ENCODE measurements at regions not wholly inside any gene's neighbourhood (a gene's known extent, or its start where the extent isn't known, plus 50 kb on each side); places are given as distances from the start of the nearest gene placed in this dataset.

GRCh38 chr1:229040630-229041358 lies 230.1 kb upstream of the RAB4A start:
- intact Hi-C loops (cut with DNase I; ENCODE audit: low total_unique reads): no loop called here
- WGBS, 2 donors (ENCODE audit: low coverage in 1 of 2): 83 to 91% methylated on average over 6 of the region's 6 CpGs
- H3K36me3 ChIP-seq: no peaks in the 10 kb centered on the region

GRCh38 chr1:229041946-229042345 lies 229.0 kb upstream of the RAB4A start:
- TF ChIP-seq POLR2A (IDR thresholded peaks at IDR 0.05) (no peak), POLR2AphosphoS5 (IDR thresholded peaks at IDR 0.05) (no peak), CTCF (IDR thresholded peaks at IDR 0.05) (no peak), EP300 (IDR thresholded peaks at IDR 0.05; ENCODE audit: low read depth) (no peak)
- Histone ChIP-seq H3K36me3 (no peaks in the 10 kb centered on the region), H3K4me3 (no peak overlapping the region), H3K27me3 (peaks cover 4% of the 10 kb centered on the region), H3K9me3 (no peaks in the 10 kb centered on the region), H3K27ac (no peak overlapping the region), H3K4me1 (no peaks in the 10 kb centered on the region)
- WGBS, 2 donors (ENCODE audit: low coverage in 1 of 2): 82 to 89% methylated on average over 6 to 9 of the region's 9 CpGs
- DNase-seq: no peak
- intact Hi-C loops (cut with DNase I; ENCODE audit: low total_unique reads): no loop called here
- in situ Hi-C loops (cut with MboI; ENCODE audit: low pct_ligation_motif_present in 1 of 4, low pct_unique_long_range_greater_than_20kb in 1 of 4, low sequenced_read_pairs in 3 of 4): no loop called here

More at GRCh38 chr1:229040630-229041358, 230.1 kb upstream of the RAB4A start:
- Histone ChIP-seq H3K27me3 (peaks cover 4% of the 10 kb centered on the region), H3K4me1 (no peaks in the 10 kb centered on the region), H3K27ac (no peak overlapping the region), H3K4me3 (no peak overlapping the region), H3K9me3 (no peaks in the 10 kb centered on the region)
- no peak for DNase-seq
- in situ Hi-C loops (cut with MboI; ENCODE audit: low pct_ligation_motif_present in 1 of 4, low pct_unique_long_range_greater_than_20kb in 1 of 4, low sequenced_read_pairs in 3 of 4): no loop called here
- no peak for TF ChIP-seq EP300 (IDR thresholded peaks at IDR 0.05; ENCODE audit: low read depth)
- TF ChIP-seq POLR2A (IDR thresholded peaks at IDR 0.05): no peak
- TF ChIP-seq POLR2AphosphoS5 (IDR thresholded peaks at IDR 0.05): no peak
- no peak for TF ChIP-seq CTCF (IDR thresholded peaks at IDR 0.05)

GRCh38 chr1:229042482-229042881 lies 228.4 kb upstream of the RAB4A start:
- H3K27ac ChIP-seq: no peak overlapping the region
- H3K27me3 ChIP-seq: peaks cover 4% of the 10 kb centered on the region
- in situ Hi-C loops (cut with MboI; ENCODE audit: low pct_ligation_motif_present in 1 of 4, low pct_unique_long_range_greater_than_20kb in 1 of 4, low sequenced_read_pairs in 3 of 4) (no loop called here), intact Hi-C loops (cut with DNase I; ENCODE audit: low total_unique reads) (no loop called here)
- no peak overlapping the region for H3K4me3 ChIP-seq
- TF ChIP-seq CTCF (IDR thresholded peaks at IDR 0.05) (no peak), EP300 (IDR thresholded peaks at IDR 0.05; ENCODE audit: low read depth) (no peak), POLR2A (IDR thresholded peaks at IDR 0.05) (no peak), POLR2AphosphoS5 (IDR thresholded peaks at IDR 0.05) (no peak)
- H3K9me3 ChIP-seq: no peaks in the 10 kb centered on the region
- WGBS, 2 donors (ENCODE audit: low coverage in 1 of 2): 67 to 79% methylated on average over 4 of the region's 4 CpGs
- no peaks in the 10 kb centered on the region for H3K36me3 ChIP-seq
- DNase-seq: no peak
- H3K4me1 ChIP-seq: no peaks in the 10 kb centered on the region

- Histone ChIP-seq H3K4me1 (no peaks in the 10 kb centered on the region), H3K27me3 (peaks cover 4% of the 10 kb centered on the region), H3K9me3 (no peaks in the 10 kb centered on the region), H3K27ac (no peak overlapping the region), H3K4me3 (no peak overlapping the region), H3K36me3 (no peaks in the 10 kb centered on the region)
- in situ Hi-C loops (cut with MboI; ENCODE audit: low pct_ligation_motif_present in 1 of 4, low pct_unique_long_range_greater_than_20kb in 1 of 4, low sequenced_read_pairs in 3 of 4): no loop called here
- 50 to 57% methylated on average over 2 of the region's 2 CpGs for WGBS, 2 donors (ENCODE audit: low coverage in 1 of 2)
- TF ChIP-seq EP300 (IDR thresholded peaks at IDR 0.05; ENCODE audit: low read depth): no peak
- TF ChIP-seq POLR2AphosphoS5 (IDR thresholded peaks at IDR 0.05): no peak
- no peak for TF ChIP-seq CTCF (IDR thresholded peaks at IDR 0.05)
- no peak for TF ChIP-seq POLR2A (IDR thresholded peaks at IDR 0.05)
- no peak for DNase-seq
- intact Hi-C loops (cut with DNase I; ENCODE audit: low total_unique reads): no loop called here
These were observed 227.8 kb upstream of the RAB4A start for GRCh38 chr1:229043115-229043514.
